H9 (cell line): ENCODE measurements at regions not wholly inside any gene's neighbourhood (a gene's known extent, or its start where the extent isn't known, plus 50 kb on each side); places are given as distances from the start of the nearest gene placed in this dataset.

Experiments
- DNase-seq: peaks from one replicate; pipeline ENCODE4 v3.0.0-alpha.2; 2017
- H2AFZ ChIP-seq: one replicate; pipeline ENCODE4 v1.6.1; 2013; ENCODE audit warnings: mild to moderate bottlenecking, low read length, control low read depth, moderate library complexity
- H2AK5ac ChIP-seq: 2 replicates; pipeline ENCODE4 v1.6.1; 2013; ENCODE audit warnings: low read length, control low read depth, mixed read lengths; ENCODE audit not compliant: insufficient read length
- H2BK120ac ChIP-seq: one replicate; pipeline ENCODE4 v1.6.1; 2013; ENCODE audit warnings: low read depth, mild to moderate bottlenecking, low read length, control low read depth, inconsistent platforms; ENCODE audit not compliant: poor library complexity, severe bottlenecking
- H2BK12ac ChIP-seq: 2 replicates; pipeline ENCODE4 v1.6.1; 2013; ENCODE audit warnings: low read length, control low read depth, mixed read lengths, low read depth; ENCODE audit not compliant: insufficient read length
- H2BK15ac ChIP-seq: 2 replicates; pipeline ENCODE4 v1.6.1; 2013; ENCODE audit warnings: low read depth, low read length, control low read depth
- H2BK20ac ChIP-seq: one replicate; pipeline ENCODE4 v1.6.1; 2013; ENCODE audit warnings: low read depth, mild to moderate bottlenecking, low read length, control low read depth, inconsistent platforms; ENCODE audit not compliant: poor library complexity, severe bottlenecking
- H2BK5ac ChIP-seq: 2 replicates; pipeline ENCODE4 v1.6.1; 2013; ENCODE audit warnings: low read length, control low read depth, mixed read lengths; ENCODE audit not compliant: insufficient read length
- H3K14ac ChIP-seq: 2 replicates; pipeline ENCODE4 v1.6.1; 2013; ENCODE audit warnings: low read length, control low read depth; ENCODE audit not compliant: insufficient read depth
- H3K18ac ChIP-seq: 2 replicates; pipeline ENCODE4 v1.6.1; 2013; ENCODE audit warnings: low read depth, mild to moderate bottlenecking, mixed read lengths, low read length, control low read depth; ENCODE audit not compliant: insufficient read length
- H3K23ac ChIP-seq: 2 replicates; pipeline ENCODE4 v1.6.1; 2013; ENCODE audit warnings: low read length, control low read depth, mixed read lengths, low read depth; ENCODE audit not compliant: insufficient read length
- H3K23me2 ChIP-seq: 2 replicates; pipeline ENCODE4 v1.6.1; 2013; ENCODE audit warnings: low read depth, mild to moderate bottlenecking, mixed read lengths, low read length, control low read depth; ENCODE audit not compliant: insufficient read length, poor library complexity, severe bottlenecking
- H3K27ac ChIP-seq: 2 replicates; pipeline ENCODE4 v1.5.1; 2013; ENCODE audit warnings: low read length, control low read depth, mixed read lengths, low read depth; ENCODE audit not compliant: insufficient read length
- H3K27me3 ChIP-seq: 2 replicates; pipeline ENCODE4 v1.6.1; 2013; ENCODE audit warnings: low read length, control low read depth, inconsistent platforms; ENCODE audit not compliant: insufficient read depth
- H3K4ac ChIP-seq: 2 replicates; pipeline ENCODE4 v1.6.1; 2013; ENCODE audit warnings: low read depth, mild to moderate bottlenecking, control low read depth, inconsistent platforms, low read length, moderate library complexity
- H3K4me1 ChIP-seq: 2 replicates; pipeline ENCODE4 v1.6.1; 2013; ENCODE audit warnings: low read length, control low read depth, inconsistent platforms; ENCODE audit not compliant: insufficient read depth
- H3K4me2 ChIP-seq: 2 replicates; pipeline ENCODE4 v1.6.1; 2013; ENCODE audit warnings: low read length, control low read depth, mixed read lengths; ENCODE audit not compliant: insufficient read length, insufficient read depth
- H3K56ac ChIP-seq: 2 replicates; pipeline ENCODE4 v1.6.1; 2013; ENCODE audit warnings: low read depth, mild to moderate bottlenecking, mixed read lengths, low read length, control low read depth; ENCODE audit not compliant: insufficient read length
- H3K79me1 ChIP-seq: 2 replicates; pipeline ENCODE4 v1.6.1; 2013; ENCODE audit warnings: low read depth, mild to moderate bottlenecking, moderate library complexity, low read length, control low read depth, inconsistent platforms; ENCODE audit not compliant: insufficient read depth, poor library complexity, severe bottlenecking
- H3K79me2 ChIP-seq: 2 replicates; pipeline ENCODE4 v1.6.1; 2013; ENCODE audit warnings: low read length, control low read depth, inconsistent platforms; ENCODE audit not compliant: insufficient read depth
- H3K9ac ChIP-seq: 2 replicates; pipeline ENCODE4 v1.6.1; 2013; ENCODE audit warnings: low read length, control low read depth, mixed read lengths; ENCODE audit not compliant: insufficient read length; ENCODE audit errors: extremely low read depth
- H3K9me3 ChIP-seq: one replicate; pipeline ENCODE4 v1.6.1; 2013; ENCODE audit warnings: low read depth, low read length, inconsistent platforms; ENCODE audit not compliant: control insufficient read depth
- H3T11ph ChIP-seq: one replicate; pipeline ENCODE4 v1.6.1; 2013; ENCODE audit warnings: mild to moderate bottlenecking, low read length, control low read depth, inconsistent platforms
- H4K20me1 ChIP-seq: one replicate; pipeline ENCODE4 v1.6.1; 2013; ENCODE audit not compliant: control insufficient read depth, insufficient read length, insufficient read depth
- H4K5ac ChIP-seq: 2 replicates; pipeline ENCODE4 v1.6.1; 2013; ENCODE audit warnings: low read depth, mild to moderate bottlenecking, mixed read lengths, low read length, control low read depth; ENCODE audit not compliant: insufficient read length
- H4K8ac ChIP-seq: replicated peaks from 2 replicates; pipeline ENCODE4 v1.6.1; 2013; ENCODE audit warnings: low read length, control low read depth, mixed read lengths, low read depth; ENCODE audit not compliant: insufficient read length
- H4K91ac ChIP-seq: 2 replicates; pipeline ENCODE4 v1.6.1; 2013; ENCODE audit warnings: low read depth, mild to moderate bottlenecking, moderate library complexity, mixed read lengths, low read length, control low read depth; ENCODE audit not compliant: insufficient read length
- H3K27ac Mint-ChIP-seq, 3 experiments: 2 replicates in 2 of 3; 3 replicates in 1 of 3; pipeline ENCODE4 v1.8.0; 2020 to 2021; ENCODE audit warnings: mixed read lengths in 3 of 3, mild to moderate bottlenecking in 1 of 3, moderate library complexity in 1 of 3
- H3K27me3 Mint-ChIP-seq: 2 replicates; pipeline ENCODE4 v1.8.0; 2021; ENCODE audit warnings: low read depth, mild to moderate bottlenecking, moderate library complexity, mixed read lengths
- H3K36me3 Mint-ChIP-seq, 3 experiments: 2 replicates in 2 of 3; 3 replicates in 1 of 3; pipeline ENCODE4 v1.8.0; 2020 to 2021; ENCODE audit warnings: low read depth in 3 of 3, mixed read lengths in 3 of 3; ENCODE audit not compliant: insufficient read depth in 1 of 3
- H3K4me1 Mint-ChIP-seq, 2 experiments: 2 replicates each; pipeline ENCODE4 v1.8.0; 2020; ENCODE audit warnings: mixed read lengths in 2 of 2
- H3K4me3 Mint-ChIP-seq, 2 experiments: 2 replicates in 1 of 2; 3 replicates in 1 of 2; pipeline ENCODE4 v1.8.0; 2020 to 2021; ENCODE audit warnings: mild to moderate bottlenecking in 2 of 2, mixed read lengths in 2 of 2, moderate library complexity in 1 of 2
- H3K9me3 Mint-ChIP-seq, 2 experiments: 2 replicates in 1 of 2; 3 replicates in 1 of 2; pipeline ENCODE4 v1.8.0; 2020; ENCODE audit warnings: mild to moderate bottlenecking in 2 of 2, mixed read lengths in 2 of 2, moderate library complexity in 1 of 2
- CTCF ChIP-seq: fragments of 200-600 bp; sonication (generic); conservative IDR thresholded peaks from 3 replicates; pipeline ENCODE4 v1.8.0; 2021; ENCODE audit warnings: antibody characterized with exemption, mild to moderate bottlenecking
- WGBS: extraction: QIAGEN DNeasy Blood & Tissue Kit; methylation state at CpG from one replicate; pipeline ENCODE4 v1.1.7; 2013; ENCODE audit warnings: missing lambda C conversion rate, low lambda C conversion rate, mixed read lengths; ENCODE audit not compliant: insufficient read length; ENCODE audit errors: extremely low coverage; 5-methylcytosine and 5-hydroxymethylcytosine counted together

- no peak overlapping the region for H3K4me3 Mint-ChIP-seq
- H2BK20ac ChIP-seq: no peak overlapping the region
Observed at GRCh38 chr12:105492591-105493545, 162.4 kb downstream of the C12orf75 start.

More at GRCh38 chr12:105492591-105493545, 162.4 kb downstream of the C12orf75 start:
- Histone ChIP-seq H3T11ph (no peak overlapping the region), H3K79me1 (no peaks in the 10 kb centered on the region), H2BK120ac (no peak overlapping the region), H3K9me3 (no peaks in the 10 kb centered on the region), H3K27me3 (no peaks in the 10 kb centered on the region), H2AK5ac (no peak overlapping the region), H2AFZ (no peak overlapping the region), H3K56ac (no peak overlapping the region), H4K5ac (no peak overlapping the region), H3K18ac (no peak overlapping the region), H2BK12ac (no peak overlapping the region), H3K27ac (no peak overlapping the region), H3K79me2 (no peaks in the 10 kb centered on the region), H3K4me1 (no peaks in the 10 kb centered on the region), H4K20me1 (no peaks in the 10 kb centered on the region), H2BK15ac (no peak overlapping the region), H4K8ac (no peak overlapping the region), H3K14ac (no peak overlapping the region), H3K23ac (no peak overlapping the region), H4K91ac (no peak overlapping the region), H3K4ac (no peak overlapping the region), H3K23me2 (no peaks in the 10 kb centered on the region), H3K4me2 (no peak overlapping the region), H2BK5ac (no peak overlapping the region), H3K9ac (no peak overlapping the region)
- H3K36me3 Mint-ChIP-seq: peaks cover 4 to 8% (median 5%) of the 10 kb centered on the region in 3 experiments; a peak in 5 of 7 replicates
- no peaks in the 10 kb centered on the region; the same call in 1 of the 2 replicates for H3K27me3 Mint-ChIP-seq
- TF ChIP-seq CTCF: no peak
- no CpG with 5 or more reads among the region's 12 CpGs for WGBS
- H3K27ac Mint-ChIP-seq: no peak overlapping the region
- H3K4me1 Mint-ChIP-seq: 0 out of 4 replicates have a peak, but pooled peaks cover 0 to 5% of the 10 kb centered on the region in 2 experiments
- no peak for DNase-seq
- H3K9me3 Mint-ChIP-seq: peaks cover 10 to 16% of the 10 kb centered on the region in 2 experiments
